GM23338 (cell line): ENCODE measurements at regions not wholly inside any gene's neighbourhood (a gene's known extent, or its start where the extent isn't known, plus 50 kb on each side); places are given as distances from the start of the nearest gene placed in this dataset.

ENCODE experiments used
- ATAC-seq: fragments of 200-7000 bp; cut with Tn5 transposase; 3 replicates; pipeline ENCODE4 v1.9.1; 2020
- DNase-seq: peaks from one replicate; pipeline ENCODE4 v3.0.0-alpha.2; 2015; ENCODE audit warnings: low spot score
- H2AFZ ChIP-seq: fragments of 200-600 bp; sonication (generic); 2 replicates; pipeline ENCODE4 v1.8.0; 2016; ENCODE audit warnings: antibody characterized with exemption, mild to moderate bottlenecking, moderate library complexity
- H3F3A ChIP-seq: fragments of 200-600 bp; sonication (generic); replicated peaks from 2 replicates; pipeline ENCODE4 v1.8.0; 2017; ENCODE audit warnings: antibody characterized with exemption, mixed run types, low read depth
- H3K27ac ChIP-seq: fragments of 200-600 bp; sonication (generic); 2 replicates; pipeline ENCODE4 v1.6.1; 2016; ENCODE audit warnings: low read depth
- H3K27me3 ChIP-seq: fragments of 200-600 bp; sonication (generic); 2 replicates; pipeline ENCODE4 v1.8.0; 2016; ENCODE audit warnings: mild to moderate bottlenecking, mixed run types, moderate library complexity; ENCODE audit not compliant: insufficient read depth
- H3K36me3 ChIP-seq: fragments of 200-600 bp; sonication (generic); 2 replicates; pipeline ENCODE4 v1.8.0; 2016; ENCODE audit warnings: mild to moderate bottlenecking; ENCODE audit not compliant: insufficient read depth
- H3K4me1 ChIP-seq: fragments of 200-600 bp; sonication (generic); 2 replicates; pipeline ENCODE4 v1.8.0; 2016; ENCODE audit warnings: mild to moderate bottlenecking, moderate library complexity; ENCODE audit not compliant: insufficient read depth
- H3K4me2 ChIP-seq: fragments of 200-600 bp; sonication (generic); 2 replicates; pipeline ENCODE4 v1.7.1; 2017; ENCODE audit warnings: mixed run types
- H3K4me3 ChIP-seq: fragments of 200-600 bp; sonication (generic); 2 replicates; pipeline ENCODE4 v1.6.1; 2016; ENCODE audit warnings: mixed run types
- H3K79me2 ChIP-seq: fragments of 200-600 bp; sonication (generic); replicated peaks from 2 replicates; pipeline ENCODE4 v1.8.0; 2017; ENCODE audit warnings: mild to moderate bottlenecking; ENCODE audit not compliant: insufficient read depth
- H3K9me2 ChIP-seq: fragments of 200-600 bp; sonication (generic); 2 replicates; pipeline ENCODE4 v1.8.0; 2017; ENCODE audit not compliant: insufficient read depth
- H4K20me1 ChIP-seq: fragments of 200-600 bp; sonication (generic); replicated peaks from 2 replicates; pipeline ENCODE4 v1.8.0; 2017; ENCODE audit warnings: mild to moderate bottlenecking; ENCODE audit not compliant: insufficient read depth
- H3K27ac Mint-ChIP-seq: 2 replicates; pipeline ENCODE4 v1.8.0; 2020; ENCODE audit warnings: inconsistent platforms, mild to moderate bottlenecking, moderate library complexity, mixed read lengths
- H3K27me3 Mint-ChIP-seq: 3 replicates; pipeline ENCODE4 v1.8.0; 2022; ENCODE audit warnings: low read depth, mild to moderate bottlenecking, moderate library complexity, mixed read lengths, inconsistent platforms; ENCODE audit not compliant: insufficient read depth, poor library complexity
- H3K36me3 Mint-ChIP-seq: 3 replicates; pipeline ENCODE4 v1.8.0; 2021; ENCODE audit warnings: low read depth, mild to moderate bottlenecking, inconsistent platforms, moderate library complexity, mixed read lengths
- H3K4me1 Mint-ChIP-seq: 3 replicates; pipeline ENCODE4 v1.8.0; 2020; ENCODE audit warnings: mild to moderate bottlenecking, inconsistent platforms, mixed read lengths
- H3K4me3 Mint-ChIP-seq: 3 replicates; pipeline ENCODE4 v1.8.0; 2021; ENCODE audit warnings: moderate library complexity, mild to moderate bottlenecking, inconsistent platforms, mixed read lengths
- H3K9me3 Mint-ChIP-seq: 3 replicates; pipeline ENCODE4 v1.8.0; 2020; ENCODE audit warnings: moderate library complexity, mild to moderate bottlenecking, inconsistent platforms, mixed read lengths
- CREB1 ChIP-seq: fragments of 250-450 bp; sonication (Bioruptor Pico); IDR thresholded peaks from 2 replicates; pipeline ENCODE4 v1.5.0; 2020; ENCODE audit warnings: low read depth, mild to moderate bottlenecking, moderate library complexity
- CTCF ChIP-seq, 2 experiments: fragments of 200-600 bp in 1 of 2; sonication (generic) in 1 of 2; conservative IDR thresholded peaks; 2 replicates each; pipeline versions ENCODE4 v1.5.1 to v1.6.1; 2016 to 2017; ENCODE audit warnings: antibody characterized with exemption in 2 of 2, low read depth in 2 of 2, mild to moderate bottlenecking in 2 of 2, moderate library complexity in 1 of 2
- EZH2phosphoT487 ChIP-seq: fragments of 200-600 bp; sonication (generic); IDR thresholded peaks from one replicate; pipeline ENCODE4 v1.8.1; 2018; ENCODE audit warnings: antibody characterized with exemption; ENCODE audit not compliant: unreplicated experiment
- JUNB ChIP-seq: IDR thresholded peaks from one replicate; pipeline ENCODE4 v1.6.1; 2016; ENCODE audit warnings: antibody characterized with exemption; ENCODE audit not compliant: unreplicated experiment
- NANOG ChIP-seq: IDR thresholded peaks from 2 replicates; pipeline ENCODE4 v1.6.1; 2016; ENCODE audit warnings: antibody characterized with exemption, borderline replicate concordance
- POLR2AphosphoS5 ChIP-seq: IDR thresholded peaks from 2 replicates; pipeline ENCODE4 v1.6.1; 2016; ENCODE audit warnings: antibody characterized with exemption, low read depth
- REST ChIP-seq: IDR thresholded peaks from one replicate; pipeline ENCODE4 v1.6.1; 2018; ENCODE audit warnings: antibody characterized with exemption; ENCODE audit not compliant: unreplicated experiment
- STAT1 ChIP-seq: IDR thresholded peaks from one replicate; pipeline ENCODE4 v1.6.1; 2016; ENCODE audit warnings: antibody characterized with exemption; ENCODE audit not compliant: unreplicated experiment
- ZNF114 ChIP-seq: fragments of 250-450 bp; sonication (Bioruptor Pico); IDR thresholded peaks from 2 replicates; pipeline ENCODE4 v1.5.0; 2020; ENCODE audit warnings: mild to moderate bottlenecking, moderate library complexity
- ZNF331 ChIP-seq: fragments of 250-450 bp; sonication (Bioruptor Pico); IDR thresholded peaks from 2 replicates; pipeline ENCODE4 v1.5.0; 2020; ENCODE audit warnings: low read depth, mild to moderate bottlenecking, moderate library complexity
- ZNF462 ChIP-seq: fragments of 250-450 bp; sonication (Bioruptor Pico); IDR thresholded peaks from 2 replicates; pipeline ENCODE4 v1.5.0; 2020; ENCODE audit warnings: mild to moderate bottlenecking, moderate library complexity

GRCh38 chr10:78817804-78818203, 251.0 kb upstream of the ZMIZ1 start:
- Histone ChIP-seq H3F3A (no peaks in the 10 kb centered on the region), H2AFZ (peak overlapping the region; percentile 29; the same call in 1 of the 2 replicates), H3K27ac (no peak overlapping the region), H3K4me2 (peak overlapping the region; percentile 46; the same call in 1 of the 2 replicates), H3K9me2 (no peaks in the 10 kb centered on the region), H3K4me1 (peaks cover 17% of the 10 kb centered on the region), H4K20me1 (no peaks in the 10 kb centered on the region), H3K79me2 (no peaks in the 10 kb centered on the region), H3K27me3 (no peaks in the 10 kb centered on the region), H3K36me3 (no peaks in the 10 kb centered on the region), H3K4me3 (no peak overlapping the region)
- peak; percentile 90 for ATAC-seq
- Mint-ChIP-seq H3K9me3 (no peaks in the 10 kb centered on the region), H3K27ac (peak overlapping the region; percentile 11; the same call in 1 of the 2 replicates), H3K4me3 (no peak overlapping the region), H3K27me3 (peaks cover 3% of the 10 kb centered on the region), H3K4me1 (peaks cover 14% of the 10 kb centered on the region), H3K36me3 (no peaks in the 10 kb centered on the region)
- TF ChIP-seq CTCF (conservative IDR thresholded peaks at IDR 0.05; ENCODE audit: low read depth in 2 of 2) = no peak
- TF ChIP-seq ZNF462 = no peak
- no peak for TF ChIP-seq POLR2AphosphoS5
- TF ChIP-seq STAT1 = no peak
- TF ChIP-seq NANOG = no peak
- TF ChIP-seq EZH2phosphoT487 = no peak
- no peak for TF ChIP-seq ZNF114 (CRISPR knock-in tag)
- TF ChIP-seq ZNF331 (CRISPR knock-in tag) = no peak
- TF ChIP-seq JUNB = no peak
- no peak for TF ChIP-seq REST
- no peak for TF ChIP-seq CREB1 (CRISPR knock-in tag)
- DNase-seq = peak; percentile 15
